Ovary (tissue), 7 donors: ENCODE measurements at regions not wholly inside any gene's neighbourhood (a gene's known extent, or its start where the extent isn't known, plus 50 kb on each side); places are given as distances from the start of the nearest gene placed in this dataset.

Source experiments
- DNase-seq, 5 donors: peaks; one replicate each; pipeline ENCODE4 v3.0.0-alpha.2; 2019 to 2020
- H3K27ac ChIP-seq, 2 donors: fragments of 200-600 bp; one replicate each; pipeline versions ENCODE4 v1.5.1 to v1.8.0; 2019 to 2022
- H3K27me3 ChIP-seq: fragments of 200-600 bp; one replicate; pipeline ENCODE4 v1.8.0; 2022
- H3K36me3 ChIP-seq: fragments of 200-600 bp; sonication (generic); one replicate; pipeline ENCODE4 v1.5.1; 2019
- H3K4me1 ChIP-seq: one replicate; pipeline ENCODE4 v1.8.1; 2013; ENCODE audit warnings: mild to moderate bottlenecking, moderate library complexity; ENCODE audit not compliant: insufficient read depth
- H3K4me3 ChIP-seq: fragments of 200-600 bp; sonication (generic); one replicate; pipeline ENCODE4 v1.5.1; 2017
- H3K9me3 ChIP-seq, 2 donors: fragments of 200-600 bp in 1 of 2; sonication (generic) in 1 of 2; one replicate each; pipeline versions ENCODE4 v1.5.1 to v1.8.1; 2013 to 2019; ENCODE audit warnings: mild to moderate bottlenecking in 1 of 2, moderate library complexity in 1 of 2
- EP300 ChIP-seq: sonication (generic); formaldehyde crosslinking; IDR thresholded peaks from one replicate; pipeline ENCODE4 v1.6.1; 2017; ENCODE audit warnings: antibody characterized with exemption
- POLR2A ChIP-seq: fragments of 450-650 bp; IDR thresholded peaks from one replicate; pipeline ENCODE4 v1.6.1; 2017; ENCODE audit warnings: antibody characterized with exemption, mild to moderate bottlenecking, moderate library complexity
- WGBS, 3 donors: extraction: QIAGEN DNeasy Blood & Tissue Kit in 1 of 3; methylation state at CpG; one replicate each; pipeline versions ENCODE4 v1.1.5 to v1.1.7; 2013 to 2017; 5-methylcytosine and 5-hydroxymethylcytosine counted together
- intact Hi-C, 4 donors: fragments of 100-400 bp; cut with DNase I; formaldehyde crosslinking; loops; one replicate each; pipeline versions ENCODE4 v1.11.0 to v1.15.1; 2022 to 2023
- TF ChIP-seq, protein P1 (sequence below), 3 donors: fragments of 450-650 bp in 2 of 3; fragments of 200-600 bp in 1 of 3; IDR thresholded peaks; one replicate each; pipeline versions ENCODE4 v1.5.1 to v1.8.0; 2016 to 2022; ENCODE audit warnings: antibody characterized with exemption in 3 of 3, mild to moderate bottlenecking in 1 of 3
- donor health status: DM: no; HTN: no; CAD: no; lungs with moderate emphysema.
- donor health status: DM: no; HTN: no; CAD: no.
- donor health status: Bipolar disorder and iron deficiency.
- donor health status: DM: no; HTN: no; CAD: no.
- donor health status: DM: yes; HTN: yes; CAD: no.

DNA sequence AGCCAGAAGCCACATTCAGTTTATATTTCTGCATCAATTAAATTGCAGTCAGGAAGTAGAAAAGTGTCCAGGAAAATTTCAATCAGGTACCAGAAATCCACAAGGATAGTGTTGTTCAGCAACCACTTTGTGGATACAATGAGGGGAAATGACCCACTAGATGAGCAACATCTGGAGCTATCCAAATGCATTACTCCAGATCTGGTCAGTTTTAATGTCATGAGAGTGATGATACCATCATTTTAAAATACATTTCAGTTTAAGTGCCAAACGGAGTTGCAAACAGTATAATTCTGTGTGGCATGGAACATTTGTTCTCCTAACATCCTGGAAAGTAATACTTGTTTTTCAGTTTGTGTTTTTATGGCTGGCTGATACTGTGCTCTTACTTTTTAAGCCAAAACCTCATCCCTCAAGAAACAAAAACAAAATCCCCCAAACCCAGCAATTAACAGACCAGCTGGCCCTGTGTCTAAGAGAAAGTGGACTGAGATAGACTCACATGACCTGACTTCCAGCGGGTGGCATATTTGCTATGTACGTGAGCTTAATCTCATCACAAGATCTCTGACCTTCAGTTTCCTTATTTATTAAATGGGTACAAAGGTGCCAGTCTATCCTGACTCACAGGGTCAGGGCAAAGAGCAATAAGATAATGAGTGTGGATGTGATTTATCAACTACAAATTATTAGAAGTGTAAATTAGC, 58.8 kb upstream of the CNKSR3 start:
- H3K4me1 ChIP-seq = peaks cover 1% of the 10 kb centered on the region
- no peaks in the 10 kb centered on the region for H3K9me3 ChIP-seq
- H3K27ac ChIP-seq = no peak overlapping the region
- intact Hi-C loops = no loop called here
- no peak for TF ChIP-seq POLR2A
- TF ChIP-seq EP300 = no peak
- TF ChIP-seq, protein P1, sequence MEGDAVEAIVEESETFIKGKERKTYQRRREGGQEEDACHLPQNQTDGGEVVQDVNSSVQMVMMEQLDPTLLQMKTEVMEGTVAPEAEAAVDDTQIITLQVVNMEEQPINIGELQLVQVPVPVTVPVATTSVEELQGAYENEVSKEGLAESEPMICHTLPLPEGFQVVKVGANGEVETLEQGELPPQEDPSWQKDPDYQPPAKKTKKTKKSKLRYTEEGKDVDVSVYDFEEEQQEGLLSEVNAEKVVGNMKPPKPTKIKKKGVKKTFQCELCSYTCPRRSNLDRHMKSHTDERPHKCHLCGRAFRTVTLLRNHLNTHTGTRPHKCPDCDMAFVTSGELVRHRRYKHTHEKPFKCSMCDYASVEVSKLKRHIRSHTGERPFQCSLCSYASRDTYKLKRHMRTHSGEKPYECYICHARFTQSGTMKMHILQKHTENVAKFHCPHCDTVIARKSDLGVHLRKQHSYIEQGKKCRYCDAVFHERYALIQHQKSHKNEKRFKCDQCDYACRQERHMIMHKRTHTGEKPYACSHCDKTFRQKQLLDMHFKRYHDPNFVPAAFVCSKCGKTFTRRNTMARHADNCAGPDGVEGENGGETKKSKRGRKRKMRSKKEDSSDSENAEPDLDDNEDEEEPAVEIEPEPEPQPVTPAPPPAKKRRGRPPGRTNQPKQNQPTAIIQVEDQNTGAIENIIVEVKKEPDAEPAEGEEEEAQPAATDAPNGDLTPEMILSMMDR (IDR thresholded peaks at IDR 0.05) = no peak
- 3 to 7% (median 5%) methylated on average over 3 of the region's 3 CpGs for WGBS, 3 donors
- no peaks in the 10 kb centered on the region for H3K36me3 ChIP-seq
- DNase-seq = no peak
- H3K27me3 ChIP-seq = no peaks in the 10 kb centered on the region
- H3K4me3 ChIP-seq = no peak overlapping the region

DNA sequence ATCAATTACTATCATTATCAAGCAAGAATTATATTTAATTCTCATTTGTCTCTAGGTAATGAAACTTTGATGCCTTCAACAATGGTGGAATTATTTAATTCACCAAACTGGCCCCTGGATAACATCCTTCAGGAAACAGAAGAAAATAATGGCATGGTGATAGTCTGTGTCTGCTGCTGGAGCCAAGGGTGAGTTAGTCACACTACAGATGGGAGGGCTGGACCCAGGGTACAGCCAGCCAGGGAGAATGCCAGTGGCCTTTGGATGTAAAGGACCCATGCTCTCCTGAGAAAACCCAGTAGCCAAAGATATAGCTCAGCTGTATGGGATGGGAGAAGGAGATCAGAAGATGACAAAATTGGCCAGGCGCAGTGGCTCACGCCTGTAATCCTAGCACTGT, 60.0 kb upstream of the CNKSR3 start:
- Histone ChIP-seq H3K27me3 (no peaks in the 10 kb centered on the region), H3K9me3 (no peaks in the 10 kb centered on the region), H3K36me3 (no peaks in the 10 kb centered on the region), H3K27ac (no peak overlapping the region), H3K4me3 (no peak overlapping the region), H3K4me1 (peaks cover 1% of the 10 kb centered on the region)
- TF ChIP-seq EP300 = no peak
- TF ChIP-seq, protein P1 (IDR thresholded peaks at IDR 0.05) = no peak
- intact Hi-C loops = no loop called here
- DNase-seq = no peak
- 95 to 100% (median 95%) methylated on average over 2 of the region's 2 CpGs for WGBS, 3 donors

DNA sequence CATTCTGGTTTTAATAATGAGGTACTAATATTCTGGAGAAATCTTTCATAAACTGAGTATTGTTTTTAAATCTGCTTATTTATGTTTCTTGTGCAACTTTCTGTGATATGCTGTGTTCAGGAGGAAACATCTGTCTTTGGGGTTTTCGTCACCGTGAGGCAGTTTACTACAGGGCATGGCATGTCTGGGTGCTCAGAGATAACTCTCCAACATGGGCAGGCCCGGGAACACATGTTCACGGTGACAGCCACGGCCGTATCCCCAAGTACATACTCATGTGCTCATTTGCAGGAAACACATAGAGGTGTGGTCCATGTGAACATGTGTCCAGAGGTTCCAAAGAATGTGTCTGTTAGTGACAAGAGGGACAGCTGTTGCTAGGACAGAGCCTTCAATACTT, 62.1 kb upstream of the CNKSR3 start:
- Histone ChIP-seq H3K9me3 (no peaks in the 10 kb centered on the region), H3K27ac (no peak overlapping the region), H3K4me1 (peaks cover 1% of the 10 kb centered on the region), H3K27me3 (no peaks in the 10 kb centered on the region), H3K4me3 (no peak overlapping the region), H3K36me3 (no peaks in the 10 kb centered on the region)
- no peak for DNase-seq
- TF ChIP-seq, protein P1 (IDR thresholded peaks at IDR 0.05) = no peak
- TF ChIP-seq POLR2A (no peak), EP300 (no peak)
- intact Hi-C loops = no loop called here
- WGBS, 3 donors = 60 to 78% (median 74%) methylated on average over 6 of the region's 6 CpGs

DNA sequence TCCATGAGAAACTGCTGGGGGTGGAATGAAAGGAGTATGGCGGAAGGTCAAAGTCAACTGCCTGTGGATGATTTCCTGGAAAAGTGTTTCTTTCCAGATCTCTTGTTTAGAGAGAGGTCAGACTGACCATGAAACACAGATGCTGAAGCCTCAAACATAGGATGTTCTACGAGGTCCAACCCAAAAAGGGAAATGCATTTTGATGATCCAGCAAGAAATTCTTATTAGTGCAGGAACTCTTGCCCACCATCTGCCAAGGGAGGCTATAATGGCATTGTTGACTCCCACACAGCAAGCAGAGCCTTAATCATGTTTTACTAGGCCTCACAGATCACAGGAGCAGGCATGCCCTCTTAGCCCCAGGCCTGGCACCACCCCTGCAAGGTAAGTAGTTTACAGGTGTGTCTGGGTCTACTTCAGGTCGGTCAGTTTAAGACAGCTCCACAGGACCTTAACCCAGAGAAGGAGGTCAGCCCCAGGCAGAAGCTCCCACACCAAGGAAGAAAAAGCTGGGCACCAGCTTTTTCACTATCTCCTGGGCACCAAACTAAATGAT, 67.6 kb upstream of the CNKSR3 start:
- no peaks in the 10 kb centered on the region for H3K27me3 ChIP-seq
- intact Hi-C loops = no loop called here
- no peaks in the 10 kb centered on the region for H3K9me3 ChIP-seq
- TF ChIP-seq, protein P1 (IDR thresholded peaks at IDR 0.05) = no peak
- TF ChIP-seq POLR2A = no peak
- no peak for TF ChIP-seq EP300
- DNase-seq = no peak
- no peak overlapping the region for H3K27ac ChIP-seq
- 48 to 78% (median 60%) methylated on average over 3 of the region's 3 CpGs for WGBS, 3 donors
- H3K4me1 ChIP-seq = no peaks in the 10 kb centered on the region
- H3K4me3 ChIP-seq = no peak overlapping the region
- H3K36me3 ChIP-seq = no peaks in the 10 kb centered on the region
